ENCODE measurements at regions not wholly inside any gene's neighbourhood (a gene's known extent, or its start where the extent isn't known, plus 50 kb on each side); places are given as distances from the start of the nearest gene placed in this dataset.

GRCh38 chr1:118617916-118618315, 370.2 kb downstream of the TBX15 start:
- H3K4me3 ChIP-seq (ENCODE audit: low read depth, low read length), result no peak overlapping the region
- in situ Hi-C loops (cut with HindIII; ENCODE audit: low pct_ligation_motif_present, low sequenced_read_pairs), result no loop called here
- no peak for DNase-seq
- H3K36me3 ChIP-seq (replicated peaks), result no peaks in the 10 kb centered on the region
- H3K27me3 ChIP-seq (replicated peaks), result no peaks in the 10 kb centered on the region
- no peak overlapping the region for H3K27ac ChIP-seq
- TF ChIP-seq CTCF (IDR thresholded peaks at IDR 0.05; ENCODE audit: low read depth, low read length, missing control alignments), result no peak

GRCh38 chr1:118615066-118615465, 373.1 kb downstream of the TBX15 start:
- in situ Hi-C loops (cut with HindIII; ENCODE audit: low pct_ligation_motif_present, low sequenced_read_pairs), result no loop called here
- TF ChIP-seq CTCF (IDR thresholded peaks at IDR 0.05; ENCODE audit: low read depth, low read length, missing control alignments), result no peak
- Histone ChIP-seq H3K27ac (no peak overlapping the region), H3K36me3 (replicated peaks) (no peaks in the 10 kb centered on the region), H3K4me3 (ENCODE audit: low read depth, low read length) (no peak overlapping the region), H3K27me3 (replicated peaks) (no peaks in the 10 kb centered on the region)
- no peak for DNase-seq

GRCh38 chr1:118589238-118589846, 398.8 kb downstream of the TBX15 start:
- Histone ChIP-seq H3K36me3 (replicated peaks) (no peaks in the 10 kb centered on the region), H3K27me3 (replicated peaks) (no peaks in the 10 kb centered on the region), H3K4me3 (ENCODE audit: low read depth, low read length) (no peak overlapping the region), H3K27ac (no peak overlapping the region)
- in situ Hi-C loops (cut with HindIII; ENCODE audit: low pct_ligation_motif_present, low sequenced_read_pairs), result no loop called here
- DNase-seq, result no peak
- no peak for TF ChIP-seq CTCF (IDR thresholded peaks at IDR 0.05; ENCODE audit: low read depth, low read length, missing control alignments)

- TF ChIP-seq CTCF (IDR thresholded peaks at IDR 0.05; ENCODE audit: low read depth, low read length, missing control alignments), result no peak
- Histone ChIP-seq H3K4me3 (ENCODE audit: low read depth, low read length) (no peak overlapping the region), H3K27ac (no peak overlapping the region), H3K36me3 (replicated peaks) (no peaks in the 10 kb centered on the region), H3K27me3 (replicated peaks) (no peaks in the 10 kb centered on the region)
- no peak for DNase-seq
- in situ Hi-C loops (cut with HindIII; ENCODE audit: low pct_ligation_motif_present, low sequenced_read_pairs), result no loop called here
Measured at GRCh38 chr1:118588566-118588965, 399.6 kb downstream of the TBX15 start.

GRCh38 chr1:118578276-118578675, 393.2 kb upstream of the SPAG17 start:
- no peak for TF ChIP-seq CTCF (IDR thresholded peaks at IDR 0.05; ENCODE audit: low read depth, low read length, missing control alignments)
- Histone ChIP-seq H3K27me3 (replicated peaks) (no peaks in the 10 kb centered on the region), H3K27ac (no peak overlapping the region), H3K36me3 (replicated peaks) (no peaks in the 10 kb centered on the region), H3K4me3 (ENCODE audit: low read depth, low read length) (no peak overlapping the region)
- in situ Hi-C loops (cut with HindIII; ENCODE audit: low pct_ligation_motif_present, low sequenced_read_pairs), result no loop called here
- no peak for DNase-seq

GRCh38 chr1:118575060-118575459, 390.0 kb upstream of the SPAG17 start:
- Histone ChIP-seq H3K27ac (no peak overlapping the region), H3K27me3 (replicated peaks) (no peaks in the 10 kb centered on the region), H3K36me3 (replicated peaks) (no peaks in the 10 kb centered on the region), H3K4me3 (ENCODE audit: low read depth, low read length) (no peak overlapping the region)
- no peak for TF ChIP-seq CTCF (IDR thresholded peaks at IDR 0.05; ENCODE audit: low read depth, low read length, missing control alignments)
- DNase-seq, result no peak
- in situ Hi-C loops (cut with HindIII; ENCODE audit: low pct_ligation_motif_present, low sequenced_read_pairs), result no loop called here
